HepG2 (cell line): ENCODE measurements at regions not wholly inside any gene's neighbourhood (a gene's known extent, or its start where the extent isn't known, plus 50 kb on each side); places are given as distances from the start of the nearest gene placed in this dataset.

Experiments
- ATAC-seq: fragments of 200-7000 bp; cut with Tn5 transposase; 3 replicates; pipeline ENCODE4 v1.9.1; 2020; ENCODE audit warnings: mild to moderate bottlenecking, moderate library complexity
- BruUV-seq: library from RNA; stranded (reverse); fragments of 400-500 nt; replicated peaks from 2 replicates; lab custom pipeline; 2021; lab: Mats Ljungman, UMichigan
- CTCF ChIA-PET: fragments of 300-600 bp; formaldehyde crosslinking; extraction: SDS; loops from one replicate; lab custom pipeline; 2021; ENCODE audit warnings: low total read pairs, inconsistent platforms, low intra/inter-chr PET ratio; lab: Yijun Ruan, JAX
- POLR2A ChIA-PET: fragments of 350-600 bp; sonication (Branson Sonifier 250); formaldehyde crosslinking; loops from one replicate; lab custom pipeline; 2020; ENCODE audit warnings: antibody characterized with exemption, inconsistent platforms; lab: Yijun Ruan, JAX
- DNase-seq: peaks from one replicate; pipeline ENCODE4 v3.0.0-alpha.2; 2015; ENCODE audit warnings: low spot score
- FAIRE-seq: peaks from 3 replicates; lab custom pipeline; 2011; peaks lifted over from hg19 to GRCh38; lab: Jason Lieb, UNC
- H2AFZ ChIP-seq: one replicate; pipeline ENCODE4 v1.6.1; 2011; ENCODE audit warnings: low read length, inconsistent platforms
- H3K27ac ChIP-seq: fragments of 300-600 bp; 3 replicates; pipeline ENCODE4 v1.8.0; 2011; ENCODE audit warnings: mixed run types, mild to moderate bottlenecking, mixed read lengths, low read length, inconsistent platforms; ENCODE audit not compliant: insufficient read depth; ENCODE audit errors: extremely low read length
- H3K27me3 ChIP-seq, 2 experiments: fragments of 200-600 bp in 1 of 2; 2 replicates in 1 of 2; 3 replicates in 1 of 2; pipeline versions ENCODE4 v1.6.0 to v1.8.0; 2011; ENCODE audit warnings: low read length in 2 of 2, mild to moderate bottlenecking in 2 of 2, moderate library complexity in 2 of 2, inconsistent platforms in 1 of 2; ENCODE audit not compliant: insufficient read depth in 2 of 2, control insufficient read depth in 1 of 2
- H3K36me3 ChIP-seq, 2 experiments: fragments of 200-600 bp in 1 of 2; replicated peaks in 1 of 2; 2 replicates in 1 of 2; 3 replicates in 1 of 2; pipeline versions ENCODE4 v1.5.1 to v1.8.0; 2011; ENCODE audit warnings: low read length in 2 of 2, inconsistent platforms in 1 of 2; ENCODE audit not compliant: insufficient read depth in 2 of 2, control insufficient read depth in 1 of 2
- H3K4me1 ChIP-seq: 2 replicates; pipeline ENCODE4 v1.5.1; 2012; ENCODE audit warnings: low read length, inconsistent platforms; ENCODE audit not compliant: insufficient read depth
- H3K4me2 ChIP-seq: 2 replicates; pipeline ENCODE4 v1.6.0; 2011; ENCODE audit warnings: low read depth, low read length, inconsistent platforms
- H3K4me3 ChIP-seq, 3 experiments: fragments of 200-600 bp in 1 of 3; sonication (generic), shearing (Covaris generic) in 1 of 3; replicated peaks in 1 of 3; 2 replicates each; pipeline ENCODE4 v1.5.1; 2011 to 2016; ENCODE audit warnings: low read length in 3 of 3, inconsistent platforms in 2 of 3, low read depth in 2 of 3, mild to moderate bottlenecking in 2 of 3, control low read depth in 1 of 3, mixed read lengths in 1 of 3; ENCODE audit not compliant: insufficient read depth in 1 of 3
- H3K79me2 ChIP-seq: one replicate; pipeline ENCODE4 v1.6.1; 2011; ENCODE audit warnings: low read length, inconsistent platforms; ENCODE audit not compliant: insufficient read depth
- H3K9ac ChIP-seq: 2 replicates; pipeline ENCODE4 v1.6.0; 2011; ENCODE audit warnings: mild to moderate bottlenecking, low read depth, low read length, inconsistent platforms; ENCODE audit not compliant: insufficient read depth
- H3K9me3 ChIP-seq: 2 replicates; pipeline ENCODE4 v1.5.1; 2012; ENCODE audit warnings: mild to moderate bottlenecking, low read length
- H4K20me1 ChIP-seq: 2 replicates; pipeline ENCODE4 v1.6.0; 2011; ENCODE audit warnings: inconsistent platforms, mild to moderate bottlenecking, low read length, moderate library complexity; ENCODE audit not compliant: insufficient read depth
- ARNT2 ChIP-seq: sonication (generic); formaldehyde crosslinking; IDR thresholded peaks from 2 replicates; pipeline ENCODE4 v1.8.0; 2022; ENCODE audit warnings: mild to moderate bottlenecking, low read depth, missing genetic modification reagents, moderate library complexity
- FOXA3 ChIP-seq: IDR thresholded peaks from 2 replicates; pipeline ENCODE4 v1.6.1; 2016; ENCODE audit warnings: missing genetic modification reagents, missing compliant biosample characterization
- FOXP1 ChIP-seq, 2 experiments: fragments of 450-650 bp in 1 of 2; IDR thresholded peaks; 2 replicates each; pipeline ENCODE4 v1.6.1; 2017 to 2018; ENCODE audit warnings: antibody characterized with exemption in 1 of 2
- GABPB1 ChIP-seq: IDR thresholded peaks from 2 replicates; pipeline ENCODE4 v1.6.1; 2016; ENCODE audit warnings: mild to moderate bottlenecking, missing genetic modification reagents, moderate library complexity, missing compliant biosample characterization
- PHF8 ChIP-seq: sonication (generic); formaldehyde crosslinking; IDR thresholded peaks from 2 replicates; pipeline ENCODE4 v1.5.0; 2020; ENCODE audit warnings: missing genetic modification reagents
- SIN3B ChIP-seq: fragments of 150-350 bp; IDR thresholded peaks from 2 replicates; pipeline ENCODE4 v1.6.1; 2014; ENCODE audit warnings: low read length
- SMC3 ChIP-seq: IDR thresholded peaks from 2 replicates; pipeline ENCODE4 v1.6.1; 2011; ENCODE audit warnings: low read length, improper control_type of control experiment
- SSRP1 ChIP-seq: IDR thresholded peaks from 2 replicates; pipeline ENCODE4 v1.6.1; 2016; ENCODE audit warnings: control low read depth
- STAG1 ChIP-seq: sonication (generic); formaldehyde crosslinking; IDR thresholded peaks from 2 replicates; pipeline ENCODE4 v1.4.0; 2020; ENCODE audit warnings: missing genetic modification reagents
- TAF15 ChIP-seq: fragments of 200-400 bp; formaldehyde crosslinking; IDR thresholded peaks from one replicate; pipeline ENCODE4 v1.6.1; 2018; ENCODE audit warnings: mild to moderate bottlenecking, low read depth, low read length; ENCODE audit not compliant: poor library complexity, severe bottlenecking
- TCF7L2 ChIP-seq: IDR thresholded peaks from 2 replicates; pipeline ENCODE4 v1.6.1; 2011; ENCODE audit warnings: mild to moderate bottlenecking, low read depth, low read length, moderate library complexity
- TRIM24 ChIP-seq: sonication (generic); formaldehyde crosslinking; IDR thresholded peaks from 2 replicates; pipeline ENCODE4 v1.8.0; 2022; ENCODE audit warnings: mild to moderate bottlenecking, missing genetic modification reagents
- ZBTB20 ChIP-seq: sonication (generic); formaldehyde crosslinking; IDR thresholded peaks from 2 replicates; pipeline ENCODE4 v1.8.1; 2023; ENCODE audit warnings: missing genetic modification reagents, low read depth, mild to moderate bottlenecking, borderline replicate concordance
- ZKSCAN5 ChIP-seq: sonication (generic); formaldehyde crosslinking; IDR thresholded peaks from 2 replicates; pipeline ENCODE4 v1.5.1; 2020; ENCODE audit warnings: mild to moderate bottlenecking, missing genetic modification reagents
- ZNF10 ChIP-seq: sonication (generic); formaldehyde crosslinking; IDR thresholded peaks from 2 replicates; pipeline ENCODE4 v1.4.0; 2020; ENCODE audit warnings: mild to moderate bottlenecking, low read depth, missing genetic modification reagents, borderline replicate concordance
- ZNF773 ChIP-seq: sonication (generic); formaldehyde crosslinking; IDR thresholded peaks from 2 replicates; pipeline ENCODE4 v1.4.0; 2020; ENCODE audit warnings: missing genetic modification reagents, borderline replicate concordance
- ZNF788 ChIP-seq: sonication (generic); formaldehyde crosslinking; IDR thresholded peaks from 2 replicates; pipeline ENCODE4 v1.5.0; 2020; ENCODE audit warnings: mild to moderate bottlenecking, missing genetic modification reagents, borderline replicate concordance
- ZSCAN22 ChIP-seq: sonication (generic); formaldehyde crosslinking; IDR thresholded peaks from 2 replicates; pipeline ENCODE4 v1.4.0; 2020; ENCODE audit warnings: mild to moderate bottlenecking, missing genetic modification reagents
- whole genome bisulfite sequencing: methylation state at CpG from one replicate; pipeline ENCODE4 v1.1.6; 2017; ENCODE audit warnings: low lambda C conversion rate; 5-methylcytosine and 5-hydroxymethylcytosine counted together
- in situ Hi-C: cut with HindIII; loops from 2 replicates; pipeline ENCODE4 v1.10.0; 2017; ENCODE audit warnings: low pct_unique_long_range_greater_than_20kb; ENCODE audit not compliant: extremely low pct_ligation_motif_present
- intact Hi-C: fragments of 100-400 bp; cut with micrococcal nuclease; formaldehyde crosslinking; loops from one replicate; pipeline ENCODE4 v1.10.0; 2022; ENCODE audit not compliant: unreplicated experiment
- TF ChIP-seq, protein P1 (sequence below): sonication (generic); formaldehyde crosslinking; IDR thresholded peaks from 2 replicates; pipeline ENCODE4 v1.5.0; 2020; ENCODE audit warnings: mild to moderate bottlenecking, missing genetic modification reagents, moderate library complexity
- TF ChIP-seq, protein P2 (sequence below): sonication (generic); formaldehyde crosslinking; IDR thresholded peaks from 2 replicates; pipeline ENCODE4 v1.4.0; 2020; ENCODE audit warnings: missing genetic modification reagents

DNA sequence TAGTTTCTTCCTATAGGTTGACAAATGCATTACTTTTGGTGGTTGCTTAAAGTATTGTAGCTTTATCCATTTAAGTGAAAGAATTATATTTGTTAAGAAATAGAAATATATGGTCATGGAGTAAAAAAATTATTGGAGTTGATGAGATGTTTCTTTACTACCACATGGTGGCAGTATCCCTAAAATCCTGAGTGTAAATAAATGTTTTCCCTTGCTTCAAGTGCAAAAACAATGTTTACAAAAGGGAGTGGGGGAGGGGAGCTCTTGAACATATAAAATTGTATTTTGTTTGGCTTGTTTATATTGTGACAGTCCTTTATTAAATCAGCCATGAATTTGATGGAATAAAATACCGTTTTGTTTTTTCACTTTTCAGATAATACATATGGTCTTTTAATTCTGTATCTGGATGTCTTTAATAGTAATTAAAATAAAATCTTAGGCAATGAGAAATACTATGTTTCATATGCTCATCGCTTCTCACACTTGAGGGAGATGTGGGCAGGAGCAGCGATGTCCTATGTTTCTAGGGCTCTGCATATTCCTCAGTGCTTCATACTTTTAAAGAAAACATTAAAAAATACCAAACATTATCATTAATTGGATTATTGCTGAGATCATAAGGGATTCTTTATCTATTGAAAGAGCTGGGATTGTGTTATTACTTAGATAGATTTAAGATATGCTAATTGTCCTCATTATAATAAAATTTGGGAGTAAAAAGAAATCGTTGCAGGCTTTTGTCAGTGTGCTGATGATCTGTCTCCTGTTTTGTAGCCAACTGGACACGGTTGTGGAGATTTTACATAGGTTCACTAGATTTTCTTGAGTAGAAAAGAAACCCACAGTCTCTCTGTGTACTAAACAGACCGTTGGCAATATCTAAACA is 349.7 kb downstream of the TUSC7 start (continued):
- TF ChIP-seq ZNF773 (CRISPR knock-in tag) (no peak), ZKSCAN5 (CRISPR knock-in tag) (no peak), STAG1 (CRISPR knock-in tag) (peak; percentile 29; the same call in 1 of the 2 replicates), PHF8 (CRISPR knock-in tag) (no peak), SSRP1 (no peak), FOXA3 (CRISPR knock-in tag) (peak; percentile 38; the same call in 1 of the 2 replicates), ZNF10 (CRISPR knock-in tag) (no peak), TCF7L2 (no peak), TAF15 (no peak), SIN3B (no peak), FOXP1 (IDR thresholded peaks at IDR 0.05) (no peak), FOXP1 (CRISPR knock-in tag; IDR thresholded peaks at IDR 0.05) (peak; percentile 76), SMC3 (peak; percentile 21; the same call in 1 of the 2 replicates)

DNA sequence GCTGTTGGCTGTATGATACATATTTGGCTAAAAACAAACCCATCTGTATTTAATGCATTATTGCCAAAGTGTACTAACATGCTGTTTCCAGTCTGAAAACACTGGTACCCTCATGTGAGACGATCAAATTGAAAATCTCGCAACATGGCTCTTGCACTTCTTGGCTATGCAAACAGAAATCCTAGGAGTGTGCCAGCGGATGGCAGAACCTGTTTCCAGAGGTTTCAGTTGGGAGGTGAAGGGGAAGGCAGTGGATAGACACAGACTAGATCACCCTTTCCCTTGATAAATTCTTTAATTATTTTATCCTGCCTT is 350.3 kb downstream of the TUSC7 start:
- Histone ChIP-seq H3K79me2 (no peaks in the 10 kb centered on the region), H3K4me3 (no peak overlapping the region), H3K9ac (no peak overlapping the region), H3K9me3 (no peaks in the 10 kb centered on the region), H2AFZ (no peak overlapping the region), H3K4me2 (no peak overlapping the region), H3K36me3 (no peaks in the 10 kb centered on the region), H3K27me3 (no peaks in the 10 kb centered on the region), H3K27ac (no peak overlapping the region), H4K20me1 (no peaks in the 10 kb centered on the region), H3K4me1 (no peaks in the 10 kb centered on the region)
- no peak for TF ChIP-seq GABPB1 (CRISPR knock-in tag)
- TF ChIP-seq ZBTB20 (CRISPR knock-in tag) = no peak
- TF ChIP-seq ARNT2 = no peak
- TF ChIP-seq TRIM24 (CRISPR knock-in tag) = no peak
- TF ChIP-seq, protein P1, sequence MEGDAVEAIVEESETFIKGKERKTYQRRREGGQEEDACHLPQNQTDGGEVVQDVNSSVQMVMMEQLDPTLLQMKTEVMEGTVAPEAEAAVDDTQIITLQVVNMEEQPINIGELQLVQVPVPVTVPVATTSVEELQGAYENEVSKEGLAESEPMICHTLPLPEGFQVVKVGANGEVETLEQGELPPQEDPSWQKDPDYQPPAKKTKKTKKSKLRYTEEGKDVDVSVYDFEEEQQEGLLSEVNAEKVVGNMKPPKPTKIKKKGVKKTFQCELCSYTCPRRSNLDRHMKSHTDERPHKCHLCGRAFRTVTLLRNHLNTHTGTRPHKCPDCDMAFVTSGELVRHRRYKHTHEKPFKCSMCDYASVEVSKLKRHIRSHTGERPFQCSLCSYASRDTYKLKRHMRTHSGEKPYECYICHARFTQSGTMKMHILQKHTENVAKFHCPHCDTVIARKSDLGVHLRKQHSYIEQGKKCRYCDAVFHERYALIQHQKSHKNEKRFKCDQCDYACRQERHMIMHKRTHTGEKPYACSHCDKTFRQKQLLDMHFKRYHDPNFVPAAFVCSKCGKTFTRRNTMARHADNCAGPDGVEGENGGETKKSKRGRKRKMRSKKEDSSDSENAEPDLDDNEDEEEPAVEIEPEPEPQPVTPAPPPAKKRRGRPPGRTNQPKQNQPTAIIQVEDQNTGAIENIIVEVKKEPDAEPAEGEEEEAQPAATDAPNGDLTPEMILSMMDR (CRISPR knock-in tag) = no peak
- TF ChIP-seq, protein P2, sequence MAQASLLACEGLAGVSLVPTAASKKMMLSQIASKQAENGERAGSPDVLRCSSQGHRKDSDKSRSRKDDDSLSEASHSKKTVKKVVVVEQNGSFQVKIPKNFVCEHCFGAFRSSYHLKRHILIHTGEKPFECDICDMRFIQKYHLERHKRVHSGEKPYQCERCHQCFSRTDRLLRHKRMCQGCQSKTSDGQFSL (CRISPR knock-in tag) = no peak
- TF ChIP-seq ZSCAN22 (CRISPR knock-in tag) = no peak
- TF ChIP-seq ZNF788 (CRISPR knock-in tag) = no peak
- FAIRE-seq (no peak), DNase-seq (no peak), ATAC-seq (no peak)
- POLR2A ChIA-PET = no interaction called here
- intact Hi-C loops (loop anchor here (1.0 kb wide), 2 partner anchors 295 to 466 kb away; no protein-coding TSS in a partner anchor), in situ Hi-C loops (no loop called here)
- 0% methylated on average over 3 of the region's 3 CpGs for WGBS
- CTCF ChIA-PET = interaction anchor here (1.0 kb wide), 1 partner anchor 380 kb away, joined by 3 read pairs; no protein-coding TSS in a partner anchor
- BruUV-seq = no TSS peak
